ENCODE measurements at regions not wholly inside any gene's neighbourhood (a gene's known extent, or its start where the extent isn't known, plus 50 kb on each side); places are given as distances from the start of the nearest gene placed in this dataset.
"Not testable (repeated sequence)": the region's sequence is repeated elsewhere in the genome, so short reads cannot be mapped to it uniquely, and the experiment has no call there.

DNA sequence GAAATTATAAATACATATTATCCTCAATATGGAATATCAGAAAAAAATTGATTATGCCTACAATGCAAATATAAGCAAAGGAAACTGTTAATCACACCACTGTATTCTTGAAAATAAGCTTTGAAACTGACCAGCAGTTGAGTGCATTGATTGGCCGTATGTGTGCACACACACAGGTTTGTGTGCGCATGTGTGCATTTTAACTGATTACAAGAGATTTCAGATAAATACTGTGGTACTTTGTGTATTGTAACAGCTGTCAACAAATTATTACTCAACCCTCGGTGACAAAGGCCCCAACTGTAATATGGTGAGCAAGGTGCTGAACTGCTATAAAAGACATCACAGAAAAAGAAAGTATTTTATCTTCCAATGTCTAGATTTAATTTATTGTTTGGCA is 1238.9 kb upstream of the ALCAM start:
- DNase-seq (ENCODE audit: low spot score): no peak

- DNase-seq (ENCODE audit: low spot score): no peak
Measured at GRCh38 chr3:104132566-104133403, 1233.9 kb upstream of the ALCAM start.

- DNase-seq (ENCODE audit: low spot score): no peak
Measured at GRCh38 chr3:104133630-104134029, 1233.1 kb upstream of the ALCAM start.

DNA sequence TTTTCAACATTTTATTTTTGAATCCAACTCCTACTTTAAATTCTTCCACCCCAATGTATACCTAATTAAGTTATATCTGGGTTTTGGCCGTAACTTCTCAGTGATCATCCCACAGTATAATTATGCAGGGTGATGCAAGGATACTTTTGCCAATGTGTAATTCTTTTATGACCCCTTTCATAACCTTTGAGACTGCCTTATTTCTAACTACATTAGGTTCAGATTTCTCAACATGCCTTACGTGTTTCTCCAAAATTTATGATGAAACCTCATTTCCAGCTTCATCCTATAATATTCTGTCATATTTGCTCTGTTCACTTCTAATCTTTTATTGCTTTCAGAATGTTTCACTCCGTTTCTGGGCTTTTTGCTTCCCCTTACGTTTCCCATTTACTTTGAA is 1229.6 kb upstream of the ALCAM start:
- DNase-seq (ENCODE audit: low spot score): no peak

GRCh38 chr3:104145164-104145563 is 1221.5 kb upstream of the ALCAM start:
- no peak for DNase-seq (ENCODE audit: low spot score)

- no peak for DNase-seq (ENCODE audit: low spot score)
Measured at GRCh38 chr3:104149154-104149553, 1217.6 kb upstream of the ALCAM start.

- DNase-seq (ENCODE audit: low spot score): peak; percentile 30
Measured at GRCh38 chr3:104150724-104151123, 1216.0 kb upstream of the ALCAM start.

DNA sequence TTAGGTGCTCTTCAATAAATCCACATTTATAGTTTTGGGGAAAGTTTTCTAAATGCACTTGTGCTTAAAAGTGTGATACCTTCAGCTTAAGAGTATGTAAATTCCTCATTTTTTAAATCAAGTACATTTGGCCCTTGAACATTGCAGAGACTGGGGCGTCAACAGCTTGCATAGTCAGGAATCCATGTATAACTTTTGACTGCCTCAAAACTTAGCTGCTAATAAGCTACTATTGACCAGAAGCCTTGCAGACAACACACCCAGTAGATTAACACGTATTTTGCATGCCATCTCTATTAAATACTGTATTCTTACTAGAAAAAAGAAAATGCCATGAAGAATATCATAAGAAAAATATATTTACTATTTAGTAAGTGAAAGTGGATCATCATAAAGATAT is 1211.8 kb upstream of the ALCAM start:
- DNase-seq (ENCODE audit: low spot score): no peak

- DNase-seq (ENCODE audit: low spot score): no peak
Measured at GRCh38 chr3:104165866-104166265, 1200.8 kb upstream of the ALCAM start.

- no peak for DNase-seq (ENCODE audit: low spot score)
Measured at GRCh38 chr3:104168386-104168785, 1198.3 kb upstream of the ALCAM start.

DNA sequence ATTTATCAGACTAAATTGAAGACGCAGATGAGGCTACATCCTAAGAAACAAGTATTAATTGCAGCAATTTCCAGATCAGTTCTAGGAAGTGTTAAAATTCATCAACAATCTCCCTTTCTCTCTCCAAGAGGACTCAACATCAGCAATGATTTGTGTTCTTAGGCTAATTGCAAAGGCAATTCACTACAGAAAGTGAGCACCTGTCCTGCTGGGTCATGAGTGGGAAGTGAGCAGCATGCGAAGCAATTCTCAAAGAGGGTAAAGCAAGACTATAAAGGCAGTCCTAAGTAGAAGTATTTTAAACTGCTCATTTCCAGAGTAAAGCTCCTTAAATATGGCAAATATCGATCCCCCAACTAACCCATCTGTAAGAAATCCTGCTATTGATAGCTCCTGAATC is 1191.0 kb upstream of the ALCAM start:
- no peak for DNase-seq (ENCODE audit: low spot score)

DNA sequence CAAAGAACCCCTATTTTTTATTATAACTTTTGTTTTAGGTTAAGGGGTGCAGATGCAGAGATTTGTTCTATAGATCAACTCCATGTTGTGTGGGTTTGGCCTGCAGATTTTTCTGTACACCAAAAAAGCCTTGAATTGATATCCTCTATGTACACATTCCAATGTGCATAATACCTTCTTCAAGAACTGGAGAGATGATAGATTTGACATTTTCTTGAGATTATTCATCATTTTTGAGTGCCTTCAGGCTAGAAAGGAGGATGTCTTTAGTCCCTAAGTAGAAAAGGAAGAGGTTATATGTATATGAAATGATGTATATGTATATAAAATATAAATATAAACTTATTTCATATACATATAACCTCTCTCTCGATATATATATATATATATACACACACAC is 1190.0 kb upstream of the ALCAM start:
- DNase-seq (ENCODE audit: low spot score): no peak

- DNase-seq (ENCODE audit: low spot score): no peak
Measured at GRCh38 chr3:104178680-104179079, 1188.0 kb upstream of the ALCAM start.

DNA sequence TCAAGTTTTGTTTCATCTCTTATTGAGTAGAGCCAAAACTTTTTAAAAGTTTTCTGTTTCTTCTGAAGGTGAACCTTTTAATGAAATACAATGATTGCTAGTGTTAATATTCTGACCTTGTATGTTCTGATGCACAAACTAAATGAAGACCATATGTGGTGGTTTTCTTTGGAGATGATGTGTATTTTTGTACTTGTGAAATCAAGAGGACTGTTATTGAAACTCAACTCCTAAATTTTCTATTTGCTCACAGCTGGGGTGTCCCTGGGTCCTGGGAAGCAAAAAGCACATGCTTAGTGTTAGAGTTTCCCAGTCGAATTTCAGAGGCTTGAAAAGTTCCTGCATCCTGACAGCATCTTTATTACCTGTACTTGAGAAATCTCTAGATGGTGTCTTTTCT is 1185.8 kb upstream of the ALCAM start:
- no peak for DNase-seq (ENCODE audit: low spot score)

DNA sequence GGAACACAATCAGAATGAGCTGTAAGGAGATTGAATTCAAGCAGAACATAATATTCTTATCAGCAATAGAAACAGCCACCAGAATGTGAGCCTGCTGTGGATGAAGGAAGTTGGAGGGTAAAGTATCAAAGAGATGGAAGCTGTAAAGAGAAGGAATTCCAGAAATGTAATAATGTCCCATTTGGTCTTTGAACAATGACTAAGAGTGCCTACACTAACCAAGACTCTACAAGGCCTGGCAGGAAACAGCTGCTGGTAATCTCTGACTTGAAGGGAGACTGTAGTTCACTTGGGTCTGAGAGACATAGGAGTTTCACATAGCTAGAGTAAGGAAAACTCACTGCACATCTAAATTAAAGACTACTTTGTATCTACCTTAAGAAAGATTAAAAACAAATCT is 1176.0 kb upstream of the ALCAM start:
- no peak for DNase-seq (ENCODE audit: low spot score)

DNA sequence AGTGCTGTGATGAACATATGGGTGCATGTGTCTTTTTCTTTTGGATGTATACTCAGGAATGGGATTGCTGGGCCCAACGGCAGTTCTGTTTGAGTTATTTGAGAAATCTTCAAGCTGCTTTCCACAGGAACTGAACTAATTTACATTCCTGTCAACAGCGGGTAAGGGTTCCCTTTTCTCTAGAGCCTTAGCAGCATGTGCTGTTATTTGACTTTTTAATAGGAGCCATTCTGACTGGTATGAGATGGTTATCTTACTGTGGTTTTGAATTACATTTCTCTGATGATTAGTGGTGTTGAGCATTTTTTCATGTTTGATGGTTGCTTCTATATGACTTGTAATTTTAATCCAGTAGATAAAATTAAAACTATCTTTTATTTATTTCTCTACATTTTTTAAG is 1168.6 kb upstream of the ALCAM start:
- no peak for DNase-seq (ENCODE audit: low spot score)

- peak; percentile 32 for DNase-seq (ENCODE audit: low spot score)
Measured at GRCh38 chr3:104206925-104207324, 1159.8 kb upstream of the ALCAM start.

DNA sequence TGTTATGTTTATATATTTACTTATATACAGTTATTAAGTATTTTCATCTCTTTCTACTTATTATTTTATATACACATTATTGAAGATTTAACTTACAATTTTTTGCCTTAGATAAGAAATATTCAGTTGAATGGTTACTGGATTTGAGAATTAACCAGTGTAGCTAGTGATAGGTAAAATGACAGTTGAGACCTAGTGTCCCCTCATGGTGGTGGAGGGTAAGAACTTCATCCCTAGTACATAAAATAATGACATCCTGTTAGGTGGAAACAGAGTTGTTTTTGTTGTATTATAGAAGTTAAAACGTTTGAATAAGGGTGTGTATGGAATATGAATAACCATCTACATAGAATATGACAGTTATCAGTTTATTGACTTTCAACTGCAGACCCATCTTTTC is 1152.4 kb upstream of the ALCAM start:
- DNase-seq (ENCODE audit: low spot score): no peak

DNA sequence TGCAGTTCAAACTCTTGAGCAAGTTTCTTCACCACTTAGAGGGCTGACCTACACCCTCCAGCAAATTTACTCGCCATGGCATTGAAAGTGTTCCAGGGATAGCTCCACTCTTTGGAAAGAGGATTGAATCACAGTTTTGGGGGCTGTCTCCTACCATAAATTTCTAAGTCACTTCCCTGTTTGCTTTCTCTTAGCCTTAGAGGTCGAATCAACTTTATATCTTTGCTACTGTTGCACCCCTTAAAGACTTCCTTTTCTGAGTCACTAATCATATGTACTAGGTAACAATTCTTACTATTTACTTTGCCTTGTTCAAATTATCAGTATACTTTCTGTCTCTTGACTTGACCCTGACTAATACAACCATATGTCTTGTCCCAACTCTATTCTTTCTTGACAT is 1151.8 kb upstream of the ALCAM start:
- no peak for DNase-seq (ENCODE audit: low spot score)

GRCh38 chr3:104219046-104219445 is 1147.7 kb upstream of the ALCAM start:
- not testable (repeated sequence) for DNase-seq (ENCODE audit: low spot score)

DNA sequence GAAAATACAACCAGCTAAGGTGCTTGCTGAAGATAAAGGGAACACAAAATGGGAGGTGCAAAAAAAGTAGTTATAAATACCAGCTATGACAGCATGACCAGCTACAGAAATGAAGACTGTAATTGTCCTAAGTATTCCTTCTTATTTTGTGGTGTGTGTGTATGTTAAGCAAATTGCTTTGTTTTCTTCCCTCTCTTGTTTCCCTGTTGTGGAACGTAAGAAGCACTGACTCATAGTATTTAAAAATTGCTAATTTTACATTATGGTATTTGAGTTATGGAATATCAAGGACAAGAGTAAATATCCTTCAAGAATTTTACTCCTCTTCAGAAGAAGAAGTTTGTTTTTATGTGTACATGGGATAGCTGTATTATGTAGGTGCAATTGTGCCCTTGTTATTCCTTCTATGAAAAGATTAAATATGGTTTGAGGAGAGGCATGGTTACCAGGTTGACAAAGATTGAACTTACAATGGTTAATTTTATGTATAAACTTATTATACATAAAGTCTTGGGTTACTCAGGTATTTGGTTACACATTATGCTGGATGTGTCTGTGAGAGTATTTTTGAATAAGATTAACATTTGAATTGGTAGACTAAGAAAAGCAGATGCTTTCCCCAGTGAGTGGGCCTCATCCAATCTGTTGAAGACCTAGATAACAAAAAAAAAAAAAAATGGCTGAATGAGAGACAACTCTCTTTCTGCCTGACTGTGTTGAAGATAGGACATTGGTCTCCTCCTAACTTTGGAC is 1132.1 kb upstream of the ALCAM start:
- no peak for DNase-seq (ENCODE audit: low spot score)

GRCh38 chr3:104244680-104245220 is 1122.0 kb upstream of the ALCAM start:
- DNase-seq (ENCODE audit: low spot score): no peak

DNA sequence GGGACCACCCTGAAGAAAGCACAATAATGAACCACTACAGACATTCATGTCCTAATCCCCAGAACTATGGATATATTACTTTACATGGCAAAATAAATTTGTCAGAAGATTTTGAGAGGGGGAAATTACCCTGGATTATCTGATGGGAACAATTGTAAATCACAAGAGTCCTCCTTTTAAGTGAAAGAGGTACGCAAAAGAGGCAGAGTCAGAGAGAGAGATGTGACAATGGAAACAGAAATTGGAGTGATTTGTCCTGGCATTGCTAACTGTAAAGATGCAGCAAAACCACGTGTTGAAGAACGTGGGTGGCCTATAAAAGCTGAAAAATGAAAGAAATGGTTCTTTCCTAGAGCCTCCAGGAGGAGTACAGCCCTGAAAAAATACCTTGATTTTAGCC is 1121.4 kb upstream of the ALCAM start:
- DNase-seq (ENCODE audit: low spot score): no peak

Data from HuH-7 (cell line).